HG03354 (cell line): ENCODE measurements at regions not wholly inside any gene's neighbourhood (a gene's known extent, or its start where the extent isn't known, plus 50 kb on each side); places are given as distances from the start of the nearest gene placed in this dataset.
"Not testable (repeated sequence)": the region's sequence is repeated elsewhere in the genome, so short reads cannot be mapped to it uniquely, and the experiment has no call there.

Source experiments
- ATAC-seq: cut with Tn5 transposase; IDR thresholded peaks from one replicate; pipeline ENCODE4 v1.9.1; 2021; ENCODE audit warnings: mild to moderate bottlenecking; ENCODE audit not compliant: unreplicated experiment, poor library complexity, severe bottlenecking

DNA sequence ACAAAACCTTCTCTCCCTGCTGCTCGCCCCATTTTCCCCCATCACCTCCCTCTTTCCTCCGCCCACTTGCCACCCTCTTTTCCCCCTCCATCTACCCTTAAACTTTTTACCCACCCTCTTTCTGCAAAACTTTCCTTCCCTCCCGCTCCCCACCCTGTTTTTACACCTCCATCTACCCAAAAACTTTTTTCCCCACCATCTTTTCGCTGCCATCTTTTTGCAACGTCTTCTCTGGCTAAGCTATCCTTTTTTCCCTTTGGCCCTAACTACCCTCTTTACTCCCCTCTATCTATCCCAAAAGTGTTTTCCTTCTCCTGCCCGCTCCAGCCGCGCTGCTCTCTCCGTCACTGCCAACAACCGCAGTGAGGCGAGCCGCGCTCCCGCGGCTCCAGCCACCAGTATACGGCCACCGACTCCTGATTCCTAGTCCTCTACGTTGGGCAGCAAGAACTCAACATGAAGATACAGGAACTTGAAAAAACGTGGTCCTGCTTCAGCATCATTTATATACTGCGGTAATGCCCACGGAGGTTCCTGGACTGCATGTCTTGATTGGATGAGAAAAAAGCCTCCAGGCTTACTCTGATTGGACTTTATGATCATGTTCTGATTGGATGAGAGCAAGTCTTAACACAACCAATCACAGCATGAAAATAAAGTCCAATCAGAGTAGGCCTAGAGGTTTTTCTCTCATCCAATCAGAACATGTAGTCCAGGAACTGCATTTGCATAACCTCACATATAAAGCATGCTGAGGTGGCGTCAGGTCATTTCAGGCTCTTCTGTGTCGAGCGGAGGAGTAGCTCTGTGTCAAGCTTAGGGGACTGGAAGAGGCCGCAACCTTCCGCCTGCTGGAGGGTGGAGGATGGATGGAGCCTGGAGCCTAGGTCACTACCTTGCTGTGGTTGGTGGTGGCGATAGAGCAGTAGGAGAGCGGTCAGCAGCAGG lies 79.9 kb upstream of the KCNJ18 start:
- not testable (repeated sequence) for ATAC-seq

DNA sequence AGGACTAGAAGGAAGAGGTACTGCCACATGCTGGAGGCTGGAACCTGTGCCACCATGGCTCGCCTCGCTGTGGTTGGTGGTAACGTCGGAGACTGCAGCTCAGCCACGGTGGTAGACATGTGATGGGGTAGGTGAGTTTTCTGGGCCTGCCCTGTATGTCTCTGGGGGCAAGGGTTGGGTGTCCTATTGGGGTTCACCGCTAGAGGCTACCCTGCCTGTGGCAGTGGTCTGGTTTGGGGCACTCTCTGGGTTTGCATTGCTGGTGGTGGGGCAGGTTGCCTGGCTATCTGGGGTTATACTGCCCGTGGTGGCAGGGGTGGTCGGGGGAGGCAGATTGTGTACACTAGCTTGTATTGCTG lies 79.3 kb upstream of the KCNJ18 start:
- ATAC-seq, result no peak

DNA sequence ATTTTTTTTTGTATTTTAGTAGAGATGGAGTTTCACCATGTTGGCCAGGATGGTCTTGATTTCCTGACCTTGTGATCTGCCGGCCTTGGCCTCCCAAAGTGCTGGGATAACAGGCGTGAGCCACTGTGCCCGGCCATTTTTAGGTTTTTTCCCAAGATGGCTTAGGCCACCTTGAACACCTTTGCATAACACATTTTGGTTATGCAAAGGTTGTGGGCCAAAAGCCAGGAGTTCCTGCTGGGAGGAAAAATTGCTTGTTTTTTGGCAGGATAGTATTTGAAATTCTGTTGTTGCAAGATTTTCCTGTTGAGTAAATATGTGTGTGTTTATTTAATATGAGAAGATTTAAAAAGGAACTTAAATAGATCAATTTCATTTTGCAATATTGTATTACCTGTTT lies 65.3 kb upstream of the KCNJ18 start:
- not testable (repeated sequence) for ATAC-seq
